B cell (primary cell): ENCODE measurements at regions not wholly inside any gene's neighbourhood (a gene's known extent, or its start where the extent isn't known, plus 50 kb on each side); places are given as distances from the start of the nearest gene placed in this dataset.

Source experiments
- ATAC-seq: fragments of 200-7000 bp; cut with Tn5 transposase; one replicate; pipeline ENCODE4 v1.10.0; 2021; ENCODE audit warnings: low read depth, mild to moderate bottlenecking, moderate number of reproducible peaks, moderate library complexity
- CTCF ChIA-PET: fragments of 350-600 bp; sonication (Branson Sonifier 250); formaldehyde crosslinking; loops from one replicate; lab custom pipeline; 2021; ENCODE audit warnings: antibody characterized with exemption, inconsistent platforms; lab: Charles Lee
- POLR2A ChIA-PET: fragments of 350-600 bp; sonication (Branson Sonifier 250); formaldehyde crosslinking; loops from one replicate; lab custom pipeline; 2021; ENCODE audit warnings: antibody characterized with exemption; lab: Charles Lee
- DNase-seq: peaks from one replicate; pipeline ENCODE4 v3.0.0; 2013
- H2AFZ ChIP-seq: 2 replicates; pipeline ENCODE4 v1.6.1; 2012; ENCODE audit warnings: mild to moderate bottlenecking, low read depth, low read length; ENCODE audit not compliant: insufficient read depth, poor library complexity, severe bottlenecking
- H3K27ac ChIP-seq, 2 donors: 1 replicate in 1 of 2; 2 replicates in 1 of 2; pipeline ENCODE4 v1.5.1; 2012 to 2013; ENCODE audit warnings: low read length in 2 of 2, mild to moderate bottlenecking in 2 of 2, moderate library complexity in 1 of 2
- H3K27me3 ChIP-seq, 4 experiments: fragments of 200-600 bp in 1 of 4; sonication (generic) in 1 of 4; replicated peaks in 1 of 4; 1 replicate in 2 of 4; 2 replicates in 2 of 4; pipeline versions ENCODE4 v1.6.1 to v1.7.0; 2013 to 2016; ENCODE audit warnings: low read length in 3 of 4, mild to moderate bottlenecking in 2 of 4, mixed read lengths in 1 of 4, moderate library complexity in 1 of 4; ENCODE audit not compliant: insufficient read depth in 4 of 4, control insufficient read depth in 3 of 4; ENCODE audit errors: control extremely low read depth in 1 of 4
- H3K36me3 ChIP-seq, 2 experiments: replicated peaks in 1 of 2; 1 replicate in 1 of 2; 2 replicates in 1 of 2; pipeline versions ENCODE4 v1.6.1 to v1.7.1; 2013; ENCODE audit warnings: low read length in 1 of 2; ENCODE audit not compliant: insufficient read depth in 2 of 2, control insufficient read depth in 1 of 2; ENCODE audit errors: control extremely low read depth in 1 of 2, extremely low read depth in 1 of 2
- H3K4me1 ChIP-seq, 2 donors: fragments of 200-600 bp in 1 of 2; sonication (generic) in 1 of 2; 1 replicate in 1 of 2; 2 replicates in 1 of 2; pipeline versions ENCODE4 v1.5.1 to v1.6.1; 2013 to 2017; ENCODE audit warnings: low read length in 2 of 2; ENCODE audit not compliant: control insufficient read depth in 2 of 2, insufficient read depth in 2 of 2
- H3K4me2 ChIP-seq: replicated peaks from 2 replicates; pipeline ENCODE3; 2012; ENCODE audit warnings: mild to moderate bottlenecking, low read depth, low read length; ENCODE audit not compliant: poor library complexity, severe bottlenecking
- H3K4me3 ChIP-seq, 5 experiments: fragments of 200-600 bp in 1 of 5; sonication (generic) in 1 of 5; 1 replicate in 3 of 5; 2 replicates in 2 of 5; pipeline versions ENCODE4 v1.5.1 to v1.7.0; 2011 to 2016; ENCODE audit warnings: low read length in 4 of 5, mild to moderate bottlenecking in 4 of 5, low read depth in 2 of 5, control low read depth in 1 of 5, moderate library complexity in 1 of 5; ENCODE audit not compliant: insufficient read depth in 1 of 5; ENCODE audit errors: control extremely low read depth in 1 of 5, extremely low read depth in 1 of 5
- H3K79me2 ChIP-seq: fragments of 200-600 bp; sonication (generic); one replicate; pipeline ENCODE4 v1.6.0; 2016; ENCODE audit warnings: low read length; ENCODE audit not compliant: control insufficient read depth, insufficient read depth
- H3K9ac ChIP-seq: fragments of 200-600 bp; sonication (generic); 2 replicates; pipeline ENCODE4 v1.6.1; 2017; ENCODE audit warnings: mild to moderate bottlenecking, low read length, moderate library complexity
- H3K9me3 ChIP-seq, 3 donors: one replicate each; pipeline versions ENCODE4 v1.6.1 to v1.7.1; 2013; ENCODE audit warnings: low read length in 2 of 3; ENCODE audit not compliant: control insufficient read depth in 2 of 3, insufficient read depth in 1 of 3; ENCODE audit errors: control extremely low read depth in 1 of 3
- H4K20me1 ChIP-seq: 2 replicates; pipeline ENCODE4 v1.6.0; 2012; ENCODE audit warnings: mild to moderate bottlenecking, low read length; ENCODE audit not compliant: insufficient read depth, control insufficient read depth, poor library complexity, severe bottlenecking
- H3K27ac Mint-ChIP-seq: one replicate; pipeline ENCODE4 v1.8.0; 2021; ENCODE audit warnings: mixed read lengths
- H3K27me3 Mint-ChIP-seq: one replicate; pipeline ENCODE4 v1.8.0; 2021; ENCODE audit warnings: mixed read lengths
- H3K4me1 Mint-ChIP-seq: one replicate; pipeline ENCODE4 v1.8.0; 2021; ENCODE audit warnings: mixed read lengths
- H3K4me3 Mint-ChIP-seq: one replicate; pipeline ENCODE4 v1.8.0; 2021; ENCODE audit warnings: mixed read lengths
- H3K9me3 Mint-ChIP-seq: one replicate; pipeline ENCODE4 v1.8.0; 2022; ENCODE audit warnings: mixed read lengths; ENCODE audit not compliant: insufficient read depth
- CTCF ChIP-seq: fragments of 200-600 bp; IDR thresholded peaks from one replicate; pipeline ENCODE4 v1.8.0; 2022; ENCODE audit warnings: antibody characterized with exemption, mild to moderate bottlenecking
- EZH2 ChIP-seq: IDR thresholded peaks from 2 replicates; pipeline ENCODE4 v1.6.1; 2012; ENCODE audit warnings: borderline replicate concordance, low read depth, mild to moderate bottlenecking, moderate library complexity, low read length; ENCODE audit not compliant: insufficient read depth, poor library complexity, severe bottlenecking
- WGBS: methylation state at CpG from one replicate; pipeline ENCODE4 v1.1.5; 2013; ENCODE audit warnings: missing lambda C conversion rate; ENCODE audit not compliant: insufficient coverage; 5-methylcytosine and 5-hydroxymethylcytosine counted together
- intact Hi-C: fragments of 100-400 bp; cut with micrococcal nuclease; formaldehyde crosslinking; loops from one replicate; pipeline ENCODE4 v1.10.0; 2022

- H3K27me3 Mint-ChIP-seq = no peaks in the 10 kb centered on the region
- Histone ChIP-seq H3K9ac (no peak overlapping the region), H3K79me2 (peaks cover 3% of the 10 kb centered on the region), H3K27ac (no peak overlapping the region), H2AFZ (no peak overlapping the region), H3K4me1 (no peaks in the 10 kb centered on the region), H3K4me3 (no peak overlapping the region), H3K4me2 (no peak overlapping the region), H4K20me1 (peaks cover 40% of the 10 kb centered on the region), H3K9me3 (no peaks in the 10 kb centered on the region), H3K27me3 (no peaks in the 10 kb centered on the region), H3K36me3 (peaks cover 0 to 5% of the 10 kb centered on the region in 2 experiments)
- H3K4me1 Mint-ChIP-seq = no peaks in the 10 kb centered on the region
- ATAC-seq (no peak), DNase-seq (no peak)
- no peak overlapping the region for H3K27ac Mint-ChIP-seq
- 91% methylated on average over 5 of the region's 9 CpGs for WGBS
- no peaks in the 10 kb centered on the region for H3K9me3 Mint-ChIP-seq
- intact Hi-C loops = no loop called here
- TF ChIP-seq EZH2 (no peak), CTCF (no peak)
- CTCF ChIA-PET = no interaction called here
- no peak overlapping the region for H3K4me3 Mint-ChIP-seq
- POLR2A ChIA-PET = no interaction called here
These were observed 54.3 kb upstream of the PPARA start for GRCh38 chr22:46096051-46096450.

GRCh38 chr22:46096706-46097230 is 53.6 kb upstream of the PPARA start:
- H3K36me3 ChIP-seq = peaks cover 0 to 5% of the 10 kb centered on the region in 2 experiments
- H3K27ac ChIP-seq = no peak overlapping the region
- no peak overlapping the region for H3K4me2 ChIP-seq
- ChIA-PET POLR2A (no interaction called here), CTCF (no interaction called here)
- Mint-ChIP-seq H3K9me3 (no peaks in the 10 kb centered on the region), H3K27me3 (no peaks in the 10 kb centered on the region), H3K4me3 (no peak overlapping the region), H3K27ac (no peak overlapping the region), H3K4me1 (no peaks in the 10 kb centered on the region)
- H4K20me1 ChIP-seq = peaks cover 40% of the 10 kb centered on the region
- no peak overlapping the region for H3K9ac ChIP-seq
- no peaks in the 10 kb centered on the region for H3K27me3 ChIP-seq
- H3K4me3 ChIP-seq = no peak overlapping the region
- intact Hi-C loops = no loop called here
- H2AFZ ChIP-seq = no peak overlapping the region
- DNase-seq (no peak), ATAC-seq (no peak)
- 90% methylated on average over 11 of the region's 14 CpGs for WGBS
- no peaks in the 10 kb centered on the region for H3K4me1 ChIP-seq
- no peak for TF ChIP-seq CTCF
- TF ChIP-seq EZH2 = no peak
- H3K9me3 ChIP-seq = no peaks in the 10 kb centered on the region
- H3K79me2 ChIP-seq = peaks cover 3% of the 10 kb centered on the region
